Glutamatergic neuron (in vitro differentiated cells): ENCODE measurements at regions not wholly inside any gene's neighbourhood (a gene's known extent, or its start where the extent isn't known, plus 50 kb on each side); places are given as distances from the start of the nearest gene placed in this dataset.

ENCODE experiments used
- DNase-seq: peaks from one replicate; pipeline ENCODE4 v3.0.0; 2022
- H3K27ac Mint-ChIP-seq: one replicate; pipeline ENCODE4 v1.8.0; 2020; ENCODE audit warnings: mild to moderate bottlenecking, mixed read lengths, inconsistent platforms; ENCODE audit not compliant: unreplicated experiment
- H3K27me3 Mint-ChIP-seq: one replicate; pipeline ENCODE4 v1.8.0; 2020; ENCODE audit warnings: mild to moderate bottlenecking, moderate library complexity, mixed read lengths, inconsistent platforms; ENCODE audit not compliant: unreplicated experiment
- H3K36me3 Mint-ChIP-seq: one replicate; pipeline ENCODE4 v1.8.0; 2020; ENCODE audit warnings: mild to moderate bottlenecking, mixed read lengths, inconsistent platforms; ENCODE audit not compliant: unreplicated experiment
- H3K4me1 Mint-ChIP-seq: one replicate; pipeline ENCODE4 v1.8.0; 2020; ENCODE audit warnings: mild to moderate bottlenecking, low read depth, mixed read lengths, inconsistent platforms; ENCODE audit not compliant: unreplicated experiment
- H3K4me3 Mint-ChIP-seq: one replicate; pipeline ENCODE4 v1.8.0; 2020; ENCODE audit warnings: mild to moderate bottlenecking, mixed read lengths, inconsistent platforms; ENCODE audit not compliant: unreplicated experiment
- H3K9me3 Mint-ChIP-seq: one replicate; pipeline ENCODE4 v1.8.0; 2020; ENCODE audit warnings: mild to moderate bottlenecking, moderate library complexity, mixed read lengths, inconsistent platforms; ENCODE audit not compliant: unreplicated experiment
- TF ChIP-seq, protein P1 (sequence below): fragments of 200-600 bp; sonication (generic); IDR thresholded peaks from one replicate; pipeline ENCODE4 v1.5.0; 2021; ENCODE audit not compliant: partially characterized antibody, unreplicated experiment

- Mint-ChIP-seq H3K4me1 (no peaks in the 10 kb centered on the region), H3K36me3 (no peaks in the 10 kb centered on the region), H3K9me3 (peaks cover 2% of the 10 kb centered on the region), H3K27ac (no peak overlapping the region), H3K27me3 (no peaks in the 10 kb centered on the region), H3K4me3 (no peak overlapping the region)
- DNase-seq, result no peak
- TF ChIP-seq, protein P1, sequence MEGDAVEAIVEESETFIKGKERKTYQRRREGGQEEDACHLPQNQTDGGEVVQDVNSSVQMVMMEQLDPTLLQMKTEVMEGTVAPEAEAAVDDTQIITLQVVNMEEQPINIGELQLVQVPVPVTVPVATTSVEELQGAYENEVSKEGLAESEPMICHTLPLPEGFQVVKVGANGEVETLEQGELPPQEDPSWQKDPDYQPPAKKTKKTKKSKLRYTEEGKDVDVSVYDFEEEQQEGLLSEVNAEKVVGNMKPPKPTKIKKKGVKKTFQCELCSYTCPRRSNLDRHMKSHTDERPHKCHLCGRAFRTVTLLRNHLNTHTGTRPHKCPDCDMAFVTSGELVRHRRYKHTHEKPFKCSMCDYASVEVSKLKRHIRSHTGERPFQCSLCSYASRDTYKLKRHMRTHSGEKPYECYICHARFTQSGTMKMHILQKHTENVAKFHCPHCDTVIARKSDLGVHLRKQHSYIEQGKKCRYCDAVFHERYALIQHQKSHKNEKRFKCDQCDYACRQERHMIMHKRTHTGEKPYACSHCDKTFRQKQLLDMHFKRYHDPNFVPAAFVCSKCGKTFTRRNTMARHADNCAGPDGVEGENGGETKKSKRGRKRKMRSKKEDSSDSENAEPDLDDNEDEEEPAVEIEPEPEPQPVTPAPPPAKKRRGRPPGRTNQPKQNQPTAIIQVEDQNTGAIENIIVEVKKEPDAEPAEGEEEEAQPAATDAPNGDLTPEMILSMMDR, result no peak
Measured at GRCh38 chr6:78511009-78511408, 356.3 kb upstream of the IRAK1BP1 start.

- TF ChIP-seq, protein P1, result no peak
- Mint-ChIP-seq H3K9me3 (peaks cover 2% of the 10 kb centered on the region), H3K4me3 (no peak overlapping the region), H3K27me3 (no peaks in the 10 kb centered on the region), H3K4me1 (no peaks in the 10 kb centered on the region), H3K36me3 (no peaks in the 10 kb centered on the region), H3K27ac (no peak overlapping the region)
- no peak for DNase-seq
Measured at GRCh38 chr6:78513856-78514255, 353.5 kb upstream of the IRAK1BP1 start.

DNA sequence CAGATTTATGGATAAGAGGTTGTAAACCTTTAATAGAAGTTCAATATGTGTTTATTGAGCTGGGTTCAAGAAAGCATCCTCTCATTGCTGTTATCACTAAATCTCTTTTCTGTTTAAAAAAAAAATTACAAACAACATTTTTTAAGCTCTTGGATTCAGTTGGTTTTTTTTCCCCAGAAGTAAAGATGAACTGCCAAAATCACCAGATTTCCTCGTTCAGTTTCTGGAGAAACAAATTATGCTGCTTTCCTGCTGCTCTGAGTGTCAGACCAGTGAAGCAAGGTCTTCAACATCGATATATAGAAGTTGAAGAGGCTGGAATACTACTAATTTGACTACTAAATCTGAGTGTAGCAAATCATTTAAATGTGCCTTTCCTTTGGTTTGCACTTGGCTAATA is 352.1 kb upstream of the IRAK1BP1 start:
- TF ChIP-seq, protein P1, result no peak
- H3K27ac Mint-ChIP-seq, result no peak overlapping the region

GRCh38 chr6:78517399-78517798 is 350.0 kb upstream of the IRAK1BP1 start:
- TF ChIP-seq, protein P1, result no peak
- Mint-ChIP-seq H3K9me3 (peaks cover 2% of the 10 kb centered on the region), H3K27ac (no peak overlapping the region), H3K4me1 (no peaks in the 10 kb centered on the region), H3K27me3 (no peaks in the 10 kb centered on the region), H3K36me3 (peaks cover 1% of the 10 kb centered on the region), H3K4me3 (no peak overlapping the region)
- no peak for DNase-seq

More for the DNA sequence above, 352.1 kb upstream of the IRAK1BP1 start:
- Mint-ChIP-seq H3K36me3 (no peaks in the 10 kb centered on the region), H3K4me1 (no peaks in the 10 kb centered on the region), H3K9me3 (peaks cover 2% of the 10 kb centered on the region), H3K27me3 (no peaks in the 10 kb centered on the region), H3K4me3 (no peak overlapping the region)
- DNase-seq, result no peak

DNA sequence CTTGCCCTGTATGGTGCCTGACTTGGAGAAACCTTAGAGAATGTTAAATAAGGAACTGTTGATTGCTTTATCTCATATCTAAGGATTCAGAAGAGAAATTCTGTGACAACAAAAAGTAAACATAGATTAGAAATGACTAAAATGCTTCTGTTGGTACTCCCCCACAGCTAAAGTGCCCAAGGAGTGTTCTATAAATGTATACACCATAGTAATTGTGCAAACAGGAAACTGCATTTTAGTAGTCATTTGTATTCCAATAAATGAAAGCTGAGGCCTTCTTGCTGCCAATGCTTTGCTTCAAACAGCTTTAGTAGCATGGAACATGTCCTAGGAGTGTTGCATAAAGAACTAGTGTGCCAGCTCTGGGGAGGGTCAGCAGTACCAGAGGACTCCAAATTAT is 343.7 kb upstream of the IRAK1BP1 start:
- Mint-ChIP-seq H3K4me1 (no peaks in the 10 kb centered on the region), H3K36me3 (peaks cover 3% of the 10 kb centered on the region), H3K9me3 (no peaks in the 10 kb centered on the region), H3K27me3 (no peaks in the 10 kb centered on the region), H3K4me3 (no peak overlapping the region), H3K27ac (no peak overlapping the region)
- DNase-seq, result no peak
- TF ChIP-seq, protein P1, result no peak
